HFFc6 (cell line): ENCODE measurements at regions not wholly inside any gene's neighbourhood (a gene's known extent, or its start where the extent isn't known, plus 50 kb on each side); places are given as distances from the start of the nearest gene placed in this dataset.

Source experiments
- DNase-seq: peaks from one replicate; pipeline ENCODE4 v3.0.0-alpha.2; 2018
- H3K27ac Mint-ChIP-seq: 2 replicates; pipeline ENCODE4 v1.8.0; 2020; ENCODE audit warnings: mild to moderate bottlenecking, mixed read lengths
- H3K27me3 Mint-ChIP-seq: 2 replicates; pipeline ENCODE4 v1.8.0; 2021; ENCODE audit warnings: mild to moderate bottlenecking, moderate library complexity, mixed read lengths; ENCODE audit not compliant: insufficient read depth
- H3K36me3 Mint-ChIP-seq: 2 replicates; pipeline ENCODE4 v1.8.0; 2021; ENCODE audit warnings: low read depth, mixed read lengths
- H3K4me1 Mint-ChIP-seq: 2 replicates; pipeline ENCODE4 v1.8.0; 2020; ENCODE audit warnings: low read depth, mixed read lengths
- H3K4me3 Mint-ChIP-seq: 2 replicates; pipeline ENCODE4 v1.8.0; 2020; ENCODE audit warnings: mild to moderate bottlenecking, moderate library complexity, mixed read lengths
- H3K9me3 Mint-ChIP-seq: 2 replicates; pipeline ENCODE4 v1.8.0; 2020; ENCODE audit warnings: mild to moderate bottlenecking, mixed read lengths
- TF ChIP-seq, protein P1 (sequence below): fragments of 200-600 bp; sonication (generic); IDR thresholded peaks from 2 replicates; pipeline ENCODE4 v1.5.0; 2021; ENCODE audit warnings: antibody characterized with exemption, mild to moderate bottlenecking

DNA sequence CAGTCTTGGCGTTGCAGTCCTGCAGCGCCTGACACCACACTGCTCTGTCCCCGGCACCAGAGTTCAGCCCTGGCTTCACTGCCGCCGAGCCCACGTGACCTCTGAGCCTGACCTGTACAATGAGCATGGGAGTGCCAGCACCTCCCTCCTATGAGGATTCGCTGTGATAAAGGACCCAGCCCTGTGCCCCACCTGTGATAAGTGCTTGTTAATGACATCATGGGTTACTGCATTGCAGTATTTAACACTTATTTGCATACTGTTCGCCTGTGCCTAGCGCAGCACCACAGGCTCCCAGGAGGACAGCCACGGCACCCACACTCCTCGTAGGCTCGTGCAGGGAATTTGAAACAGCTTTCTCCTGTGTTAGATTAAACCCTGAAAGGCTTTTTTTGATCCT lies 118.2 kb upstream of the GSC start:
- TF ChIP-seq, protein P1, sequence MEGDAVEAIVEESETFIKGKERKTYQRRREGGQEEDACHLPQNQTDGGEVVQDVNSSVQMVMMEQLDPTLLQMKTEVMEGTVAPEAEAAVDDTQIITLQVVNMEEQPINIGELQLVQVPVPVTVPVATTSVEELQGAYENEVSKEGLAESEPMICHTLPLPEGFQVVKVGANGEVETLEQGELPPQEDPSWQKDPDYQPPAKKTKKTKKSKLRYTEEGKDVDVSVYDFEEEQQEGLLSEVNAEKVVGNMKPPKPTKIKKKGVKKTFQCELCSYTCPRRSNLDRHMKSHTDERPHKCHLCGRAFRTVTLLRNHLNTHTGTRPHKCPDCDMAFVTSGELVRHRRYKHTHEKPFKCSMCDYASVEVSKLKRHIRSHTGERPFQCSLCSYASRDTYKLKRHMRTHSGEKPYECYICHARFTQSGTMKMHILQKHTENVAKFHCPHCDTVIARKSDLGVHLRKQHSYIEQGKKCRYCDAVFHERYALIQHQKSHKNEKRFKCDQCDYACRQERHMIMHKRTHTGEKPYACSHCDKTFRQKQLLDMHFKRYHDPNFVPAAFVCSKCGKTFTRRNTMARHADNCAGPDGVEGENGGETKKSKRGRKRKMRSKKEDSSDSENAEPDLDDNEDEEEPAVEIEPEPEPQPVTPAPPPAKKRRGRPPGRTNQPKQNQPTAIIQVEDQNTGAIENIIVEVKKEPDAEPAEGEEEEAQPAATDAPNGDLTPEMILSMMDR, result no peak
- Mint-ChIP-seq H3K27me3 (no peaks in the 10 kb centered on the region; the same call in 1 of the 2 replicates), H3K4me3 (no peak overlapping the region), H3K9me3 (peaks cover 40% of the 10 kb centered on the region), H3K4me1 (no peaks in the 10 kb centered on the region), H3K27ac (no peak overlapping the region), H3K36me3 (no peaks in the 10 kb centered on the region)
- DNase-seq, result no peak

DNA sequence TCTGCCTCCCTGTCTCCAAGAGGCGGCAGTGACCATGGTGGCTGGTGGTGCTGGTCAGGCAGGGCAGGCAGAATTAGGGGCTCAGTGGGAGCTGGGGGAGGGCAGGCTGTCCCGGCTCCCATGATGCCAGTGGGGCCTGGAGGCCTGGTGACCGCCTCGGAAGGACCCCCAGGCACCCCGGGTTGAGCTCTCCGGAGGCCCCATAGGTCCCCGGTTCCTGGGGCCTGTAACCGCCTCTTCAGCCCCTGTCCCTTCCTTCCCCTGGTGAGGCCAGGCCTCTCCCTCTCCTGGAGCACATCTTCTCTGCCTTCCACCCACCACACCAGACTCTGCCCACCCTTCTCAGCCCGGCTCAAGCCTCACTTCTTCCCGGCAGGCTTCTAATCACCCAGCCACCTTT lies 117.7 kb upstream of the GSC start:
- DNase-seq, result no peak
- no peak overlapping the region for H3K4me3 Mint-ChIP-seq
- H3K27ac Mint-ChIP-seq, result no peak overlapping the region
- H3K9me3 Mint-ChIP-seq, result peaks cover 38% of the 10 kb centered on the region
- no peaks in the 10 kb centered on the region; the same call in 1 of the 2 replicates for H3K27me3 Mint-ChIP-seq
- no peaks in the 10 kb centered on the region for H3K4me1 Mint-ChIP-seq
- TF ChIP-seq, protein P1, result no peak
- no peaks in the 10 kb centered on the region for H3K36me3 Mint-ChIP-seq

DNA sequence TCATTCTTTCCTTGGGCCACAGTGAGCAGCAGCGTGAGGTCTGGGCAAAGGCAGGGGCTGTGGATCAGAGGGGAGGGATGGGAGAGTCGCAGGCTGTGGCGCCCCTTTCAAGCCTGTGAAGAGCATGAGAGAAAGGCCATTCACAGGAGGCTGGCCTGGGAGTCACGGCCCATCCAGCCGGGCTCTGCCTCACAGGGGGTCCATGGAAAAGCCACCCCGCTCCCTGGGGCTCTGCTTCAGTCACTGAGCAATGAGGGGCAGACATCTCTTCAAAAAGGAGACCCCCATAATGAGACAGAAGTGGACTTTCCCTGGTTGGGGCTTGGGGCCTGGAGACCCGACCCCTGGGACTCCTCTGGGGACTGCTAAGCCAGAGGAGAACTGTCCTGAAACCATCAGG lies 117.0 kb upstream of the GSC start:
- Mint-ChIP-seq H3K27ac (no peak overlapping the region), H3K27me3 (no peaks in the 10 kb centered on the region; the same call in 1 of the 2 replicates), H3K36me3 (no peaks in the 10 kb centered on the region), H3K9me3 (peaks cover 38% of the 10 kb centered on the region), H3K4me1 (no peaks in the 10 kb centered on the region), H3K4me3 (no peak overlapping the region)
- no peak for DNase-seq
- TF ChIP-seq, protein P1, result no peak

DNA sequence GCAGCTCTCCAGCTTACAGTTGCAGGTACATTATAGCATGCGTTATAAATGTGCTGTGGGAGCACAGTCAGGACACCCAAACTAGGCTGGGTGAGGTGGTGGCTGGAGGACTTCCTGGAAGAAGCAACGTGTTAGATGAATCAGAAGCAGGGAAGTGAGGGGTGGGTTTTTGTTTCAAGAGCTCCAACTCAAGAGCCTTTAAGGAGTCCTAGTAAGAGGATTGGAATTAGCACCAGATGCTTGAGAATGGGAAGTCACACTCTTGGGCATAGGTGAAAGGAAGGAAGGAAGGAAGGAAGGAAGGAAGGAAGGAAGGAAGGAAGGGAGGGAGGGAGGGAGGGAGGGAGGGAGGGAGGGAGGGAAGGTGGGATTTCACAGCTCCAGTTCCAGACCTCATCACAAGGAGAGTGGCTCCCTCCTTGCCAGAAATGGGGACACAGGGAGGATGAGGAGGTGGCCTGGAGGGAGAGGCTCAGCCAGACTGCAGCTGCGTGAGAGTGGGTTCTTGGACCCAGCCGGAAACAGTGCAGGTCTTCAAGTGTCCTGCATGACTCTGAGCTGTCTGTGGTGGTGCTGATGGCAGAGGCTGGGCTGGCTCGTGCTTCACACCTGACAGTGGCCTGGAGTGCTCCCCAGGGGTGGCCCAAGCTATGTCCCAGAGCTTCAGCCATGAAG lies 115.7 kb upstream of the GSC start:
- Mint-ChIP-seq H3K36me3 (no peaks in the 10 kb centered on the region), H3K27me3 (no peaks in the 10 kb centered on the region; the same call in 1 of the 2 replicates), H3K4me3 (no peak overlapping the region), H3K9me3 (peaks cover 51% of the 10 kb centered on the region), H3K4me1 (no peaks in the 10 kb centered on the region), H3K27ac (no peak overlapping the region)
- TF ChIP-seq, protein P1, result no peak
- no peak for DNase-seq

DNA sequence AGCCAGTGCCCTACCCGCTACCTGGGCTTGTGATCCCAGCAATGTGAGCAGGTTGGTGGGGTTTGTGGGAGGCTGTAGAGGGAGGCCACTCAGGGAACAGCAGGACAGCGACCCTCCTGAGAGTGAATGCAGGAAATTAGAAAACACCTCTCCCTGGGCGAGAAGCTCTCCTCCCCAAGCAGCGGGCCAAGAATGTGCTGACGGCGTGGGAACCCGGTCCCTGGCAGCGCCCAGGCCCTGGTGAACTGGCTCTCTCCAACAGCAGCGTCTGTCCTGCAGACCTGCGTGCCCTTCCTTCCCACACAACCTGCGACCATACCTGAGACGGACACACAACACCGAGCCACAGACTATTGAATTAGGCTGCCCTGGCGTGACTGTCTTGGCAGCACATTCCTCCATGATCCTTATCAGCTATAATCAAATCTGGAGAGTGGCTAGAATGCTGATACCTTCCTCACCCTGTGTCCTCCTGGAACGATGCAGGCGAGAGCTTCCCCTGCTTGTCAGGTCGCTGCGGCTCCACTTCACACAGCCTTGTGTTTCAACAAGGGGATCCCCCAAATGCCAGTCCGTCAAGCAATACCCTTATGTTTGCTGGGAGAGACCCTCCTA lies 114.8 kb upstream of the GSC start:
- no peak overlapping the region for H3K4me3 Mint-ChIP-seq
- H3K4me1 Mint-ChIP-seq, result no peaks in the 10 kb centered on the region
- peaks cover 2% of the 10 kb centered on the region for H3K27me3 Mint-ChIP-seq
- DNase-seq, result no peak
- TF ChIP-seq, protein P1, result no peak
- no peaks in the 10 kb centered on the region for H3K36me3 Mint-ChIP-seq
- H3K27ac Mint-ChIP-seq, result no peak overlapping the region
- H3K9me3 Mint-ChIP-seq, result peaks cover 58% of the 10 kb centered on the region
